BLaER1 treated with 17β-estradiol and CSF1 and Interleukin-3, amounts not matched to agents 10 nM and 100 nM (cell line): ENCODE measurements at regions not wholly inside any gene's neighbourhood (a gene's known extent, or its start where the extent isn't known, plus 50 kb on each side); places are given as distances from the start of the nearest gene placed in this dataset.
A peak's percentile ranks its signal among the peaks of the same experiment; 100 is the strongest.
"Not testable (repeated sequence)": the region's sequence is repeated elsewhere in the genome, so short reads cannot be mapped to it uniquely, and the experiment has no call there.

Experiments
- H3K27ac ChIP-seq, 11 experiments: shearing (Covaris generic); formaldehyde crosslinking; 2 replicates each; pipeline ENCODE4 v1.8.1; 2022
- H3K27me3 ChIP-seq, 11 experiments: shearing (Covaris generic); formaldehyde crosslinking; 2 replicates each; pipeline ENCODE4 v1.8.1; 2022
- H3K36me3 ChIP-seq, 11 experiments: shearing (Covaris generic); formaldehyde crosslinking; 2 replicates each; pipeline ENCODE4 v1.8.1; 2022
- H3K4me1 ChIP-seq, 10 experiments: shearing (Covaris generic); formaldehyde crosslinking; 2 replicates each; pipeline ENCODE4 v1.8.1; 2022
- H3K4me2 ChIP-seq, 11 experiments: shearing (Covaris generic); formaldehyde crosslinking; 2 replicates each; pipeline ENCODE4 v1.8.1; 2022
- H3K4me3 ChIP-seq, 10 experiments: shearing (Covaris generic); formaldehyde crosslinking; 2 replicates each; pipeline ENCODE4 v1.8.1; 2022
- H3K9ac ChIP-seq, 11 experiments: shearing (Covaris generic); formaldehyde crosslinking; 2 replicates each; pipeline ENCODE4 v1.8.1; 2022
- H3K9me3 ChIP-seq, 11 experiments: shearing (Covaris generic); formaldehyde crosslinking; replicated peaks in 1 of 11; 2 replicates each; pipeline ENCODE4 v1.8.1; 2022
- H4K20me1 ChIP-seq, 11 experiments: shearing (Covaris generic); formaldehyde crosslinking; 2 replicates each; pipeline ENCODE4 v1.8.1; 2022
- Cebpa-rat ChIP-seq, 11 experiments: shearing (Covaris generic); IDR thresholded peaks; 2 replicates each; pipeline ENCODE4 v1.8.1; 2022

DNA sequence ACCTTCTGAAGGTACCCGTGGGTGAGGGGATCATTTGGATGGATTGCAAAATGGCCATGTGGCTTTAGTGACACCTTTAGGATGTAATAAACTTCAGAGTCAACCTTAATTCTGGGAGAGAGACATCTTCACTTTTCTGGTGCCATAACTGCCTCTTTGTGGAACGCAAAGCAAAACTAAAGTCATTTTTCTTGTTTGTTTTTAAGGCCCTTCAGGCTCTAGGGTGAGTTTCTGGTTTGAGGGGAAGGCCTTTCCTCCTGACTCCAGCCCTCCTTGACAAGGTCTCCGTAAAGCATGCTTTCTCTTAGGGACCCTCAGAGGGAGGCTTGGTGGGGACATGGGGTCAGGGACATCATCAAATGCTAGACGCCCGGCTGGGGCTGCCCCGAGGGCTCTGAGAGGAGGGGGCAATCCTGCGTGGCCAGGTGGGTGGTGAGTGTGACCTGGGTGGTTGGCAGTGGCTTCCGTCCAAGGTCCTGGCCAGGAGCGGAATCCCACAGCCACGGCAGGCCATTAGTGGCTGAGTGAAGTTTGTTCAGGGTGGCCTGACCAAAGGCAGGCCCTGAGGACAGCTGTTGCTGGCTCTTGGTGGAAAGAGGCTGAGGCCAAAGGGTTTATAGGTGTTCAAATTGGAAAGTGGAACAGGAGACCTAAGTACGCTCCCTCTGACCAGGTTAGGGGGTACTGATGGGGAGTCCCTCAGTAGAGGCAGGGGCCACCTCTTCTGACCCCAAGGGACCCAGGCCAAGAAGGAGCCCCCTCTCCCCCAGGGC is 112.2 kb downstream of the METRNL start:
- H3K4me2 ChIP-seq: peak overlapping the region in 3 of 11 experiments; percentile 6 to 47 (median 44); a peak in 3 of 22 replicates
- peak overlapping the region in 1 of 11 experiments; percentile 9; a peak in 1 of 22 replicates for H3K9ac ChIP-seq
- peaks cover 33 to 44% (median 38%) of the 10 kb centered on the region in 10 experiments for H3K4me1 ChIP-seq
- no peak overlapping the region for H3K4me3 ChIP-seq
- peaks cover 16 to 28% (median 22%) of the 10 kb centered on the region in 11 experiments for H3K9me3 ChIP-seq
- TF ChIP-seq Cebpa-rat (IDR thresholded peaks at IDR 0.05): no peak
- H3K27me3 ChIP-seq: no peaks in the 10 kb centered on the region
- no peaks in the 10 kb centered on the region for H3K36me3 ChIP-seq
- no peaks in the 10 kb centered on the region for H4K20me1 ChIP-seq
- peak overlapping the region in 7 of 11 experiments; percentile 22 to 41 (median 29); a peak in 8 of 22 replicates for H3K27ac ChIP-seq

DNA sequence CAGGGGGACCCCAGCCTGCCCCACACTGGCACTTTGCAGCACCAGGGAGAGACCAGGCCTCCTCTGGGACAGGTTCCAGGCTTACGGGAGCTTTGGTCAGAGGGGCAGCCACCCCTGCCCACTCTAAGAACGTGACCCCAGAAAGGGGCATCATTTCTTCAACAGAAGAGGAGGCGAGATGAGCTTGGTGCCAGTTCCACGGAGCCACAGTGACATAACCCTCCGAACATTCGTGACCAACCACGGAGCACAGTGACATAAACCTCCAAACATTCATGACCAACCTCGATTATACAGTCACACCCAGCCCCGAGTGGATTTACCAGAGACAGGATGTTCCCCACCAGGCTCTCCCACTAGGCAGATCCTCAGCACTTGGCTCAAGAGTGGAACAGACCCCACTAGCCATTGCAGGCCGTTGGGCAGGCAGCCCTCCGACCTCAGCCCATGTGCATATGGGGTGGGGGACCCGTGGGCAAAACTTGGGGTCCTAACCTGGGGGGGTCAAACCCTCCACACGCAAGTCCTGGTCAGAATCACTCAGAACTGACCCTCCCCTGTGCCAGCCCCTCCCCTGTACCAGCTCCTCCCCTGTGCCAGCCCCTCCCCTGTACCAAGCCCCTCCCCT is 112.9 kb downstream of the METRNL start:
- TF ChIP-seq Cebpa-rat (IDR thresholded peaks at IDR 0.05): no peak
- Histone ChIP-seq H3K4me1 (peaks cover 39 to 51% (median 44%) of the 10 kb centered on the region in 10 experiments), H3K9me3 (peaks cover 16 to 28% (median 22%) of the 10 kb centered on the region in 11 experiments), H3K36me3 (no peaks in the 10 kb centered on the region), H4K20me1 (no peaks in the 10 kb centered on the region), H3K27me3 (no peaks in the 10 kb centered on the region), H3K4me3 (no peak overlapping the region), H3K9ac (peak overlapping the region in 1 of 11 experiments; percentile 9; a peak in 1 of 22 replicates), H3K4me2 (peak overlapping the region in 3 of 11 experiments; percentile 6 to 47 (median 44); a peak in 3 of 22 replicates), H3K27ac (peak overlapping the region in 7 of 11 experiments; percentile 7 to 41 (median 29); a peak in 8 of 22 replicates)

DNA sequence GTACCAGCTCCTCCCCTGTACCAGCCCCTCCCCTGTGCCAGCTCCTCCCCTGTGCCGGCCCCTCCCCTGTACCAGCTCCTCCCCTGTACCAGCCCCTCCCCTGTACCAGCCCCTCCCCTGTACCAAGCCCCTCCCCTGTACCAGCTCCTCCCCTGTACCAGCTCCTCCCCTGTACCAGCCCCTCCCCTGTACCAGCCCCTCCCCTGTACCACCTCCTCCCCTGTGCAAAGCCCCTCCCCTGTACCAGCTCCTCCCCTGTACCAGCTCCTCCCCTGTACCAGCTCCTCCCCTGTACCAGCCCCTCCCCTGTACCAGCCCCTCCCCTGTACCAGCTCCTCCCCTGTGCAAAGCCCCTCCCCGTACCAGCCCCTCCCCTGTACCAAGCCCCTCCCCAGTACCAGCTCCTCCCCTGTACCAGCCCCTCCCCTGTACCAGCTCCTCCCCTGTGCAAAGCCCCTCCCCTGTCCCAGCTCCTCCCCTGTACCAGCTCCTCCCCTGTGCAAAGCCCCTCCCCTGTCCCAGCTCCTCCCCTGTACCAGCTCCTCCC is 113.5 kb downstream of the METRNL start:
- peaks cover 14 to 24% (median 21%) of the 10 kb centered on the region in 11 experiments for H3K9me3 ChIP-seq
- H4K20me1 ChIP-seq, H3K9ac ChIP-seq, H3K4me2 ChIP-seq, H3K4me3 ChIP-seq, H3K27ac ChIP-seq, H3K27me3 ChIP-seq, H3K36me3 ChIP-seq: not testable (repeated sequence)
- peaks cover 44 to 56% (median 50%) of the 10 kb centered on the region in 10 experiments for H3K4me1 ChIP-seq

DNA sequence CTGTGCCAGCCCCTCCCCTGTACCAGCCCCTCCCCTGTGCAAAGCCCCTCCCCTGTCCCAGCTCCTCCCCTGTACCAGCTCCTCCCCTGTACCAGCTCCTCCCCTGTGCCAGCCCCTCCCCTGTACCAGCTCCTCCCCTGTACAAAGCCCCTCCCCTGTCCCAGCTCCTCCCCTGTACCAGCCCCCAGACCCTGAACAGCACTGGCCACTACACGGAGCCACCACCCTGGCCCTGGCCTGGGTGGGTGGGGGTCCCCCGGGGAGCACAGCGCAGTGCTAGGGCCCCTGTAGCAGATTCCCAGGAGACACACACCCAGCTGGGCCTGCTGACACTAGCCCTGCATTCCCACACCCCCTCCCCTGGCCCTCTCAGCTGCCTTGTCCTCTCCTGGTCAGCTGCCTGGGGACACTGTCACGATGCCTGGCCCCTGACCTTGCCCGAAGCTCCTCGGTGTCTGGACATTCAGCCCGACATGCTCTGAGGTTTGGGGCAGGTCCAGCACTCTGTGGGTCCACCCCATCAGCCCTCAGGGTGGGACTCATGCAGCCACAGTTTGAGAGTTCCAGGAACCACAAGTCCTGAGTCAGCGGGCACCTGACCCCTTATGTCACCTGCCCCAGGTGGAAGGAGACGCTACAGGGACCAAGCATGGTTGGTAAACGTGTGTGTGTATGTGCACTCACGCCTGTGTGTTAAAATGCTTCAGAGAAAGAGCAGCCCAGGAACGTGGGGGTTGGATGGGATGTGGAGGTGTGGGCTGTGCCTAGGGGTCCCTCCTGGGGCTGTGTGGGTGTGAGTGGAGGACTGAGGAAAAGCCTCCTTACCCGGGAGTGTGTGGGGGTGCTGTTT is 114.2 kb downstream of the METRNL start:
- no peak for TF ChIP-seq Cebpa-rat (IDR thresholded peaks at IDR 0.05)
- Histone ChIP-seq H3K4me1 (peaks cover 51 to 63% (median 57%) of the 10 kb centered on the region in 10 experiments), H3K36me3 (no peaks in the 10 kb centered on the region), H3K4me2 (peak overlapping the region; percentile 77 to 100 (median 89)), H3K4me3 (peak overlapping the region in 3 of 10 experiments; percentile 26 to 47 (median 40); a peak in 5 of 20 replicates), H3K9me3 (peaks cover 8 to 17% (median 14%) of the 10 kb centered on the region in 11 experiments; a peak in 20 of 22 replicates), H3K27me3 (no peaks in the 10 kb centered on the region), H3K9ac (peak overlapping the region in 6 of 11 experiments; percentile 19 to 74 (median 59); a peak in 8 of 22 replicates), H4K20me1 (no peaks in the 10 kb centered on the region), H3K27ac (peak overlapping the region in 10 of 11 experiments; percentile 28 to 74 (median 57); a peak in 17 of 22 replicates)

DNA sequence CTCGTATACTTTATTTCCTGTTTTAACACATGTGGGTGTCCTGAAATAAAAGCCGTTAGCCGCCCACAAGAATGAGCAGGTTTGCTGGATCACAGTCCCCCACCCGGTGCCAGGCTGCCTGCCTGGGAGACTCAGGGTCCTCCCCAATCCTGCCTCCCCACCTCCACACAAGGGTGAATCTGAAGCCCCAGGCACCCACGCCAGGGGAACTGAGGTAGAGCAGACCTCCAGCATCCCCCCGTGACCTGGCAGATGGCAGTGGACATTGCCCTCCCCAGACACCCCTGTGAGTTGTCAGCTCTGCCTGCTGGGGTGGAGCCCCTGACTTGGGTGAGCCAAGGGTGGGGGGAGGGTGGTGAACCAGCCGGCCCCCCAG is 114.8 kb downstream of the METRNL start:
- Histone ChIP-seq H3K4me3 (peak overlapping the region in 3 of 10 experiments; percentile 26 to 47 (median 40); a peak in 7 of 20 replicates), H3K9ac (peak overlapping the region in 6 of 11 experiments; percentile 19 to 74 (median 59); a peak in 8 of 22 replicates), H4K20me1 (no peaks in the 10 kb centered on the region), H3K27ac (peak overlapping the region in 10 of 11 experiments; percentile 28 to 74 (median 57); a peak in 19 of 22 replicates), H3K36me3 (no peaks in the 10 kb centered on the region), H3K4me2 (peak overlapping the region; percentile 77 to 100 (median 89)), H3K9me3 (peaks cover 3 to 11% (median 9%) of the 10 kb centered on the region in 11 experiments; a peak in 18 of 22 replicates), H3K4me1 (peaks cover 58 to 70% (median 63%) of the 10 kb centered on the region in 10 experiments), H3K27me3 (no peaks in the 10 kb centered on the region)
- no peak for TF ChIP-seq Cebpa-rat (IDR thresholded peaks at IDR 0.05)

DNA sequence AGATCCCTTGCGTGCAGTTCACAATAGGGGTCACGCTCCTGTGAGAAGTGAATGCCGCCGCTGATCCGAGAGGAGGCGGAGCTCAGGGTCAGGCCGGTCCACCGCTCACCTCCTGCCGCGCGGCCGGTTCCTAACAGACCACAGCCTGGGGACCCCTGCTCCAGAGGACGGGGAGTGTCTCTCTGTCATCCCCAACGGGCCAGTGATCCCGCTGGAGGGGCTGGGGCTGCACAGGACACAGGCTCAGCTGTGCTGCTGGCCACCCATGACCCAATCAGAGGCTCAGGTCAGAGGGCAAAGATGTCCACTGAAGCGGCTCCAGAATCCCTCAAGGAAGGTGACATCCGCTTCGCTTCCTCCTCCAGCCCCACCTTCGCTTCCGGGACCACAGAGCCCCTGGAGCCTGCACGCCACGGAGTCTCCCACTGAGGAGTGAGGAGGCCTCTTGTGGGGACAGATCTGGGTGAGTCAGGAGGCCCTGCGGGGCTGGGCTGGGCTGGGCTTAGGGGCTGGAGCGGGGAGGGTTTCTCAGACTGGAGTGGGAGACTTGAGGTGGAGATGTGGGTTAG is 115.4 kb downstream of the METRNL start:
- Histone ChIP-seq H3K9ac (peak overlapping the region in 9 of 11 experiments; percentile 5 to 74 (median 53); a peak in 15 of 22 replicates), H3K9me3 (peaks cover 0 to 9% (median 8%) of the 10 kb centered on the region in 11 experiments; a peak in 15 of 22 replicates), H3K36me3 (no peaks in the 10 kb centered on the region), H3K4me3 (peak overlapping the region in 4 of 10 experiments; percentile 8 to 47 (median 25); a peak in 5 of 20 replicates), H3K27ac (peak overlapping the region; percentile 9 to 74 (median 61); a peak in 20 of 22 replicates), H3K27me3 (no peaks in the 10 kb centered on the region), H3K4me2 (peak overlapping the region; percentile 77 to 100 (median 89)), H4K20me1 (no peaks in the 10 kb centered on the region), H3K4me1 (peaks cover 62 to 73% (median 69%) of the 10 kb centered on the region in 10 experiments)
- TF ChIP-seq Cebpa-rat (IDR thresholded peaks at IDR 0.05): no peak

DNA sequence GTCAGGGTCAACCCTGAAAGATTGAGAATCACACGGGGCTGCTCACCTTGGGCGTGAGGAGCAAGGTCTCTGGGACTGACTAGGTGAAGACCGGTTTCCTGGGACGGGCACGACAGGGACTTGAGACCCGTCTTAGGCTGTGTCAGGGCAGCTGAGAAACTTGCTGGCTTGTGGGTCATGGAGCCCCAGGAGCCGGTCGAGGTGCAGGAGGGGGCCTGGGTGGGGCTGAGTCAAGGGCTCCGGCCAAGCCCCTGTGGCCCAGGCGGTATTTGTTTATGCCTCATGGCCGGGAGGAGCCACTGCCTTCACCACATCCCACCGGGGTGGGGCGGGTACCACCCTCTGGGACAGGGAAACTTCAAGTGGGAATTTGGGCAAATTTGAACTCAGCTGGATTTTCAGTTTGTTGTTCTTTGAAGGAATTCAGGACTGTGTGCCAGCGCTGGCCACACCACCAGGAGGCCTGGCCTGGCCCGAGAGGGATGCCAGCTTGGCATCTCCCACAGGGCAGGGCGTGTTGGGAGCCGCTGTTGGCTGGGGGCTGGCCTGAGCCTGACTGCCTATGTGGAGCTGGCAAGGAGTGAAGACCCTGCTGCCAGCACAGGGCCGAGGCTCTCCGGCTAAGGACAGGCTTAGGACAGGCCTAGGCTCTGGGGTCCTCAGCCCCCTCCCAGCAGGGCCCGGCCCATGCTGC is 116.1 kb downstream of the METRNL start:
- TF ChIP-seq Cebpa-rat (IDR thresholded peaks at IDR 0.05): no peak
- Histone ChIP-seq H4K20me1 (no peaks in the 10 kb centered on the region), H3K9me3 (peaks cover 0 to 9% (median 8%) of the 10 kb centered on the region in 11 experiments; a peak in 15 of 22 replicates), H3K4me1 (peaks cover 69 to 79% (median 76%) of the 10 kb centered on the region in 10 experiments), H3K4me3 (peak overlapping the region in 4 of 10 experiments; percentile 8 to 47 (median 25); a peak in 5 of 20 replicates), H3K36me3 (no peaks in the 10 kb centered on the region), H3K4me2 (peak overlapping the region; percentile 77 to 100 (median 89)), H3K27me3 (no peaks in the 10 kb centered on the region), H3K9ac (peak overlapping the region in 10 of 11 experiments; percentile 5 to 74 (median 50); a peak in 19 of 22 replicates), H3K27ac (peak overlapping the region; percentile 22 to 74 (median 61); a peak in 21 of 22 replicates)
